ENCODE measurements at regions not wholly inside any gene's neighbourhood (a gene's known extent, or its start where the extent isn't known, plus 50 kb on each side); places are given as distances from the start of the nearest gene placed in this dataset.

DNA sequence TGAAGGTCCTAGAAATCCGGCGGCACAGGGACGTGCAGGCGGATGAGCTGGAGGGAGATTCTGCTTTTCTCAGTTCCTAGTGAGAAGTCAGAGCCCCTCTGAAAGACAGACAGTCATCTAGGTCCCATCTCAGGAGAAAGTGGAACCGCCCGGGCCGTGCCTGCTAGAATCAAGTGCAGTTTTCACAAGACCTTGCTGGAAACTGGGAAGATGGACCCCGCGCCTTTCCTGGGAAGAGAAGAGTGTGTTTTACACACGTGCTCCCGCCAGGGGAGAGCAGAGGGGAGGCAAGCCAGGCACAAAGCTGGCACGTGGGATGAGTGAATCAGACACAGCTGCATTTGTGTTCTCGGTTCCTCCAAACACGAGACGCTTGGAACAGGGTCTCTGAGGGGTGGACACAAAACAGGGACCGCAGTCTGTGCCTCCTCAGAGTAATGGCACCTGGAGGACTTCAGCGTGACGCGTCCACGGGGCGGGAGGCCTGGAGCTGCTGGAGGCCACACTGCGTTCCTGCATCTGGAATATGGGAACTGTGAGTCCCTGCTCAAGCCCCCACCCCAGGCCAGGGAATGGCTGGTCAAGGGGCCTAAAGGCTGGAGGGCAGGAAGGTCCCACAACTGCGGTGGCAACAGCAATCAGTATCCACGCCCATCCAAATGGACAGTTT lies 218.3 kb downstream of the BRD1 start:
- TF ChIP-seq ESRRG (CRISPR knock-in tag; IDR thresholded peaks at IDR 0.05) (no peak), ARNTL (CRISPR knock-in tag; IDR thresholded peaks at IDR 0.05; ENCODE audit: borderline replicate concordance, low read depth) (no peak), ZFP30 (CRISPR knock-in tag; IDR thresholded peaks at IDR 0.05) (no peak), BACH2 (CRISPR knock-in tag; IDR thresholded peaks at IDR 0.05; ENCODE audit: borderline replicate concordance) (no peak), ZNF565 (CRISPR knock-in tag; conservative IDR thresholded peaks at IDR 0.05; ENCODE audit: low read depth) (no peak), ZFP3 (CRISPR knock-in tag; IDR thresholded peaks at IDR 0.05) (no peak), ZNF70 (CRISPR knock-in tag; IDR thresholded peaks at IDR 0.05) (no peak), ZNF8 (CRISPR knock-in tag; IDR thresholded peaks at IDR 0.05) (no peak), RARB (CRISPR knock-in tag; IDR thresholded peaks at IDR 0.05) (no peak)
- TF ChIP-seq, protein P1, sequence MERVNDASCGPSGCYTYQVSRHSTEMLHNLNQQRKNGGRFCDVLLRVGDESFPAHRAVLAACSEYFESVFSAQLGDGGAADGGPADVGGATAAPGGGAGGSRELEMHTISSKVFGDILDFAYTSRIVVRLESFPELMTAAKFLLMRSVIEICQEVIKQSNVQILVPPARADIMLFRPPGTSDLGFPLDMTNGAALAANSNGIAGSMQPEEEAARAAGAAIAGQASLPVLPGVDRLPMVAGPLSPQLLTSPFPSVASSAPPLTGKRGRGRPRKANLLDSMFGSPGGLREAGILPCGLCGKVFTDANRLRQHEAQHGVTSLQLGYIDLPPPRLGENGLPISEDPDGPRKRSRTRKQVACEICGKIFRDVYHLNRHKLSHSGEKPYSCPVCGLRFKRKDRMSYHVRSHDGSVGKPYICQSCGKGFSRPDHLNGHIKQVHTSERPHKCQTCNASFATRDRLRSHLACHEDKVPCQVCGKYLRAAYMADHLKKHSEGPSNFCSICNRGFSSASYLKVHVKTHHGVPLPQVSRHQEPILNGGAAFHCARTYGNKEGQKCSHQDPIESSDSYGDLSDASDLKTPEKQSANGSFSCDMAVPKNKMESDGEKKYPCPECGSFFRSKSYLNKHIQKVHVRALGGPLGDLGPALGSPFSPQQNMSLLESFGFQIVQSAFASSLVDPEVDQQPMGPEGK (CRISPR knock-in tag; IDR thresholded peaks at IDR 0.05; ENCODE audit: borderline replicate concordance) = no peak
- TF ChIP-seq, protein P2, sequence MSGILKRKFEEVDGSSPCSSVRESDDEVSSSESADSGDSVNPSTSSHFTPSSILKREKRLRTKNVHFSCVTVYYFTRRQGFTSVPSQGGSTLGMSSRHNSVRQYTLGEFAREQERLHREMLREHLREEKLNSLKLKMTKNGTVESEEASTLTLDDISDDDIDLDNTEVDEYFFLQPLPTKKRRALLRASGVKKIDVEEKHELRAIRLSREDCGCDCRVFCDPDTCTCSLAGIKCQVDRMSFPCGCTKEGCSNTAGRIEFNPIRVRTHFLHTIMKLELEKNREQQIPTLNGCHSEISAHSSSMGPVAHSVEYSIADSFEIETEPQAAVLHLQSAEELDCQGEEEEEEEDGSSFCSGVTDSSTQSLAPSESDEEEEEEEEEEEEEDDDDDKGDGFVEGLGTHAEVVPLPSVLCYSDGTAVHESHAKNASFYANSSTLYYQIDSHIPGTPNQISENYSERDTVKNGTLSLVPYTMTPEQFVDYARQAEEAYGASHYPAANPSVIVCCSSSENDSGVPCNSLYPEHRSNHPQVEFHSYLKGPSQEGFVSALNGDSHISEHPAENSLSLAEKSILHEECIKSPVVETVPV (CRISPR knock-in tag; IDR thresholded peaks at IDR 0.05) = no peak
- TF ChIP-seq, protein P3, sequence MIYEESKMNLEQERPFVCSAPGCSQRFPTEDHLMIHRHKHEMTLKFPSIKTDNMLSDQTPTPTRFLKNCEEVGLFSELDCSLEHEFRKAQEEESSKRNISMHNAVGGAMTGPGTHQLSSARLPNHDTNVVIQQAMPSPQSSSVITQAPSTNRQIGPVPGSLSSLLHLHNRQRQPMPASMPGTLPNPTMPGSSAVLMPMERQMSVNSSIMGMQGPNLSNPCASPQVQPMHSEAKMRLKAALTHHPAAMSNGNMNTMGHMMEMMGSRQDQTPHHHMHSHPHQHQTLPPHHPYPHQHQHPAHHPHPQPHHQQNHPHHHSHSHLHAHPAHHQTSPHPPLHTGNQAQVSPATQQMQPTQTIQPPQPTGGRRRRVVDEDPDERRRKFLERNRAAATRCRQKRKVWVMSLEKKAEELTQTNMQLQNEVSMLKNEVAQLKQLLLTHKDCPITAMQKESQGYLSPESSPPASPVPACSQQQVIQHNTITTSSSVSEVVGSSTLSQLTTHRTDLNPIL (CRISPR knock-in tag; IDR thresholded peaks at IDR 0.05; ENCODE audit: low read depth) = no peak
- TF ChIP-seq, protein P4, sequence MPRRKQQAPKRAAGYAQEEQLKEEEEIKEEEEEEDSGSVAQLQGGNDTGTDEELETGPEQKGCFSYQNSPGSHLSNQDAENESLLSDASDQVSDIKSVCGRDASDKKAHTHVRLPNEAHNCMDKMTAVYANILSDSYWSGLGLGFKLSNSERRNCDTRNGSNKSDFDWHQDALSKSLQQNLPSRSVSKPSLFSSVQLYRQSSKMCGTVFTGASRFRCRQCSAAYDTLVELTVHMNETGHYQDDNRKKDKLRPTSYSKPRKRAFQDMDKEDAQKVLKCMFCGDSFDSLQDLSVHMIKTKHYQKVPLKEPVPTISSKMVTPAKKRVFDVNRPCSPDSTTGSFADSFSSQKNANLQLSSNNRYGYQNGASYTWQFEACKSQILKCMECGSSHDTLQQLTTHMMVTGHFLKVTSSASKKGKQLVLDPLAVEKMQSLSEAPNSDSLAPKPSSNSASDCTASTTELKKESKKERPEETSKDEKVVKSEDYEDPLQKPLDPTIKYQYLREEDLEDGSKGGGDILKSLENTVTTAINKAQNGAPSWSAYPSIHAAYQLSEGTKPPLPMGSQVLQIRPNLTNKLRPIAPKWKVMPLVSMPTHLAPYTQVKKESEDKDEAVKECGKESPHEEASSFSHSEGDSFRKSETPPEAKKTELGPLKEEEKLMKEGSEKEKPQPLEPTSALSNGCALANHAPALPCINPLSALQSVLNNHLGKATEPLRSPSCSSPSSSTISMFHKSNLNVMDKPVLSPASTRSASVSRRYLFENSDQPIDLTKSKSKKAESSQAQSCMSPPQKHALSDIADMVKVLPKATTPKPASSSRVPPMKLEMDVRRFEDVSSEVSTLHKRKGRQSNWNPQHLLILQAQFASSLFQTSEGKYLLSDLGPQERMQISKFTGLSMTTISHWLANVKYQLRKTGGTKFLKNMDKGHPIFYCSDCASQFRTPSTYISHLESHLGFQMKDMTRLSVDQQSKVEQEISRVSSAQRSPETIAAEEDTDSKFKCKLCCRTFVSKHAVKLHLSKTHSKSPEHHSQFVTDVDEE (CRISPR knock-in tag; IDR thresholded peaks at IDR 0.05) = no peak

Measured in SK-N-SH treated with all-trans-retinoic acid at 6 μM for 48 hours (cell line).